ENCODE measurements at regions not wholly inside any gene's neighbourhood (a gene's known extent, or its start where the extent isn't known, plus 50 kb on each side); places are given as distances from the start of the nearest gene placed in this dataset.

GRCh38 chr5:36355516-36355915, 53.8 kb upstream of the RANBP3L start:
- no peak for DNase-seq (ENCODE audit: low read depth)

- DNase-seq (ENCODE audit: low read depth), result no peak
These were observed 55.2 kb upstream of the RANBP3L start for GRCh38 chr5:36356915-36357314.

DNA sequence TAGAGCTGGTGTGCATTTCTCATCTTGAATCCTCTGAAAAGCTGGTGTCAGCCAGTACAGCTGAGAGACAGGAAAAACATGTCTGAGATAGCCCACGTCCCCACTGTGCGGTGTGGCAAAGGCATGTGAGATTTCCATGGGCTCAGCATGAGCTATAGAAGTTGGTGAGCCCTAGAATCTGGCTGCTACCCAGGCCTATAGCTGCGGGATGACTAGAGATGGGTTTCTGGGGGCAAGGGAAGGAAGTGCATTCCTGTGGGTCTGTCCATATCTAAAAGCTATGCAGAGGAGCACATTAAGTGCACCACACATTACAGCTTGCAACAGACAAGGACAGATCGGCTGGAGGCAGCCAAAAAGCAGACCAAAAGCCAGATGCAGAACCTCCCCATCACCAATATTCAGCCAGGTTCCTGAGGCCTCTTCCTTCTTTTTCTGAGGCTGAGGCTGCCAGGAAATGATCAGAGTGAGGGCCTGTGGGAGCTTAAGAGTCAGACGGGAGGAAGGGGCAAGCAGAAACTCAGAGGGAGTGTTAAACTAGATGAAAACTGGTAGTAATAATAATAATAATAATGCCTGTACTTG, 55.8 kb upstream of the RANBP3L start:
- DNase-seq (ENCODE audit: low read depth), result peak; percentile 88

GRCh38 chr5:36359267-36359666, 57.6 kb upstream of the RANBP3L start:
- peak; percentile 27 for DNase-seq (ENCODE audit: low read depth)

DNA sequence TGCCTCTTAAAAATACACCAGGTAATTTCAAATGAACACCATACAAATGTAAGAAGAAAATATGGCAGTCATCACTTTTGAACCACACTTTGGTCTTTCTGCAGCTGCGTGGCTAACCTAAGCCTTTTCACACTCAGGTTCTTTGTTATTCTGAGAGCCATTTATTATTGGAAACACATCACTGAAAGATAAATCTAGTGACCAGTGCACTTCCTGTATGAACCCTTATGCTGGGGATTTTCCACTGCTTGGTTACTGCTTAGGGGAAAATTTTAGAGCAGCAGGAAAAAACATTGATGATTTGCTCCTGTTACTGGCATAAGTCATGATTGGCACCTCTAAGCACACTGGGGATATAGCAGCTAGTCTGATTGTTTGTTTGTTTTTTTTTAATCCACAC, 58.6 kb upstream of the RANBP3L start:
- no peak for DNase-seq (ENCODE audit: low read depth)

DNA sequence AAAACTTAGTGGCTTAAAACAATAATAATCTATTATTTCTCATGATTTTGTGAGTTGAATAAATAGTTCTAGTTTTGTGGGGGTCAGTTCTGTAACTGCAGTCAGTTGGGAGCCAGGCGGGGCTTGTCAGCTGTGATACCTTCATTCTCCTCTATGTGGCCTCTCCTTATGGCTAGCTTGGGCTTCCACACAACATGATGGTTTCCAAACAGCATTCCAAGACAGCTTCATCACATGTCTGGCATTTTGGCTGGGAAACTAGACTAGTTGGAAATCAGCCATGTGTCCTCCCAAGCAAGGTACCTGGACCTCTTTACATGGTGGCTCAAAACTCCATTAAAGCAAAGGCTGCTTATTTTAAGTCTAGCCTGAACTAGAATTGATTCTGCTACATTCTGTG, 61.4 kb upstream of the RANBP3L start:
- DNase-seq (ENCODE audit: low read depth), result peak; percentile 82

DNA sequence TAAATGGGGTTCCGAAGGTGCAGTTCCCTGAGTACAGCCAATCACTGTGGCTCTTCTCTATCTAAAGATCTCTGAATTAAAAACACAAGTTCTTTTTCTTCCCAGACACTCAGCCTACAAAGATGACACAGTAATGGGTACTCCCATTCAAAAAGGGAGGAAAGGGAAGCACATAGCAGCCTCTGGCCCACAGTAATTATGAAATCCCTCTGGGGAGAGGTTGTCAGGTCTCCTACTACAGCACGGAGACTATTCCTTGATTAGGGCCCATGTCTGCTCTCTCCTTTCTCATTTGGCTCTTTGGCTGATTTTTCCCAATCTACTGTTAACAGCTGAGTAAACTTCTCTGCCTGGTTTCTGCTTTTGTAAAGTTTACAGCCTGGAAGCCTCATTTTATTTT, 62.0 kb upstream of the RANBP3L start:
- peak; percentile 36 for DNase-seq (ENCODE audit: low read depth)

DNA sequence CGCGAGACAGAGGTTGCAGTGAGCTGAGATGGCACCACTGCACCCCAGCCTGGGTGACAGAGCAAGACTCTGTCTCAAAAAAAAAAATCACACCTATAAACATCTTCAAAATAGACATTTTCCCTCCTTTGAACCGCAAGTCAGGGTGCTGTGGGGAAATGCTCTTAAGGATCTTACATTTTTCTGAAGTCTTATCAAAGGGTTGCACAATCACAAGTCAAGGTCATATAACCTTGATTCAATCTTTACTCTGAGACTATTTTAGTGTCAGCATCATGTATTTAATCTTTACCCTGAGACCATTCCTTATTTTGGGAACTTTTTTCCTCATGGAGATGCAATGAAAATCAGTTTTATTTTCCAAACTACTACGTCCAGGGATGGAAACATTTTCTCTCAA, 62.8 kb upstream of the RANBP3L start:
- peak; percentile 34 for DNase-seq (ENCODE audit: low read depth)

GRCh38 chr5:36365896-36366295, 64.2 kb upstream of the RANBP3L start:
- no peak for DNase-seq (ENCODE audit: low read depth)

DNA sequence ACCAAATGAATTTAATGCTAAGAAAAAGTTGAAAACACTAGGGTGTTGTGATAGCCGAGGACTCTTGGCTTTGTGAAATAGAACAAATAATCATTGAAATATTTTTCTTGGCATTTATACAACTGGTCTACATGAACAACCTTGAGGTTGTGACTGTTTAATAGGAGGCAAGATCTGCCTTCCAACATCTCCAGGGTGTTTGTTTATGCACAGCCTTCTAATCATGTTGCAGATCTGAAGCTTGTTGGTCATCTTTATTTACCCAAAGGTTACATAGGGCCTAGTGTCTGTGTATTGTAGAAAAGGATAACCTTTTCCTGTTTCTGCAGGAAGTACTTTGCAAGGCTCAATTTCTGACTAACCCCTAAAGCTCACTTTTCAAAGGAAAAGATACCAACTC, 65.2 kb upstream of the RANBP3L start:
- DNase-seq (ENCODE audit: low read depth), result no peak

- DNase-seq (ENCODE audit: low read depth), result peak; percentile 29
These were observed 65.8 kb upstream of the RANBP3L start for GRCh38 chr5:36367524-36367923.

GRCh38 chr5:36369219-36369690, 67.6 kb upstream of the RANBP3L start:
- DNase-seq (ENCODE audit: low read depth), result peak; percentile 22

DNA sequence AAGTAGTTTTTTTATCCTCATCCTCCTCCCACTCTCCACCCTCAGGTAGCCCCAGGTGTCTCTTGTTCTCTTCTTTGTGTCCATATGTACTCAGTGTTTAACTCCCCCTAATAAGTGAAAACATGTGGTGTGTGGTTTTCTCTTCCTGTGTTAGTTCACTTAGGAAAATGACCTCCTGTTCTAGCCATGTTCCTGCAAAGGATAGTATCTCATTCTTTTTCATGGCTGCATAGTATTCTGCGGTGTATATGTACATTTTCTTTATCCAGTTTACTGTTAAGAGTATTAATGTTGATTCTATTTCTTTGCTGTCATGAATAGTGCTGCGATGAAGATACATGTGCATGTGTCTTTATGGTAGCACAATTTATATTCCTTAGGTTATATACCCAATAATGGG, 68.4 kb upstream of the RANBP3L start:
- no peak for DNase-seq (ENCODE audit: low read depth)

GRCh38 chr5:36371366-36371765, 69.7 kb upstream of the RANBP3L start:
- DNase-seq (ENCODE audit: low read depth), result no peak

- peak; percentile 88 for DNase-seq (ENCODE audit: low read depth)
These were observed 71.9 kb upstream of the RANBP3L start for GRCh38 chr5:36373527-36374086.

- DNase-seq (ENCODE audit: low read depth), result peak; percentile 82
These were observed 72.7 kb upstream of the RANBP3L start for GRCh38 chr5:36374266-36374862.

- DNase-seq (ENCODE audit: low read depth), result no peak
These were observed 75.5 kb upstream of the RANBP3L start for GRCh38 chr5:36377192-36377591.

GRCh38 chr5:36378551-36378950, 76.8 kb upstream of the RANBP3L start:
- no peak for DNase-seq (ENCODE audit: low read depth)

- DNase-seq (ENCODE audit: low read depth), result no peak
These were observed 81.2 kb upstream of the RANBP3L start for GRCh38 chr5:36382890-36383289.

DNA sequence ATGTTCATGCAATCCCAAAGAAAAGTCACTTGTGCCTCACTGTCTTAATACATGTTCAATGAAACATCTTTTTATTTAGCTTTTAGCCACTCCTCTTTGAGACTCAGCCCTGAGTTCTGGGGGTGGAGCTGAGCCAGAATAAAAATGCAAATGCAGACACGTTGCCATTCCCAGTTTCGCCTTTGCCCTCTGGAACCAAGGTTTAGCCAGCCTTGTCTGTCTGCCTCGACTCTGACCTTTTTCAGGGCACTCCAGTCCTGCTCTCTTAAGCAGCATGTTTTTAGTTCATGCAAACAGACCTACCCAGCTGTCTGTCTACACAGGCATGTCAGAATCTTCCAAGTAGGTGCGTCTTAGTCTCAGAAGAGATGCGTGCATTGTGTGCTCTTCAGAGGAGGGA, 82.2 kb upstream of the RANBP3L start:
- no peak for DNase-seq (ENCODE audit: low read depth)

- DNase-seq (ENCODE audit: low read depth), result no peak
These were observed 83.1 kb upstream of the RANBP3L start for GRCh38 chr5:36384845-36385244.

GRCh38 chr5:36385495-36385894, 83.8 kb upstream of the RANBP3L start:
- DNase-seq (ENCODE audit: low read depth), result no peak

- DNase-seq (ENCODE audit: low read depth), result no peak
These were observed 86.6 kb upstream of the RANBP3L start for GRCh38 chr5:36388288-36388687.

- DNase-seq (ENCODE audit: low read depth), result peak; percentile 21
These were observed 87.5 kb upstream of the RANBP3L start for GRCh38 chr5:36389245-36389644.

Measured in amniotic epithelial cell (primary cell).